ENCODE measurements at regions not wholly inside any gene's neighbourhood (a gene's known extent, or its start where the extent isn't known, plus 50 kb on each side); places are given as distances from the start of the nearest gene placed in this dataset.
"Not testable (repeated sequence)": the region's sequence is repeated elsewhere in the genome, so short reads cannot be mapped to it uniquely, and the experiment has no call there.

GRCh38 chr15:31681529-31682259, 348.6 kb upstream of the CHRNA7 start:
- not testable (repeated sequence) for DNase-seq (ENCODE audit: low read depth)

GRCh38 chr15:31687088-31687487, 343.2 kb upstream of the CHRNA7 start:
- not testable (repeated sequence) for DNase-seq (ENCODE audit: low read depth)

- DNase-seq (ENCODE audit: low read depth), result not testable (repeated sequence)
These were observed 333.8 kb upstream of the CHRNA7 start for GRCh38 chr15:31696509-31696908.

GRCh38 chr15:31705076-31705678, 325.1 kb upstream of the CHRNA7 start:
- not testable (repeated sequence) for DNase-seq (ENCODE audit: low read depth)

GRCh38 chr15:31707944-31708702, 322.2 kb upstream of the CHRNA7 start:
- not testable (repeated sequence) for DNase-seq (ENCODE audit: low read depth)

GRCh38 chr15:31708703-31709327, 321.5 kb upstream of the CHRNA7 start:
- not testable (repeated sequence) for DNase-seq (ENCODE audit: low read depth)

GRCh38 chr15:31709479-31709878, 320.8 kb upstream of the CHRNA7 start:
- DNase-seq (ENCODE audit: low read depth), result not testable (repeated sequence)

GRCh38 chr15:31710806-31711205, 319.5 kb upstream of the CHRNA7 start:
- DNase-seq (ENCODE audit: low read depth), result not testable (repeated sequence)

GRCh38 chr15:31715208-31715607, 315.1 kb upstream of the CHRNA7 start:
- not testable (repeated sequence) for DNase-seq (ENCODE audit: low read depth)

GRCh38 chr15:31718625-31719024, 311.7 kb upstream of the CHRNA7 start:
- not testable (repeated sequence) for DNase-seq (ENCODE audit: low read depth)

GRCh38 chr15:31719396-31720022, 310.8 kb upstream of the CHRNA7 start:
- DNase-seq (ENCODE audit: low read depth), result not testable (repeated sequence)

- not testable (repeated sequence) for DNase-seq (ENCODE audit: low read depth)
These were observed 307.3 kb upstream of the CHRNA7 start for GRCh38 chr15:31723019-31723418.

GRCh38 chr15:31724903-31725302, 305.4 kb upstream of the CHRNA7 start:
- DNase-seq (ENCODE audit: low read depth), result not testable (repeated sequence)

GRCh38 chr15:31725619-31726018, 304.7 kb upstream of the CHRNA7 start:
- not testable (repeated sequence) for DNase-seq (ENCODE audit: low read depth)

- no peak for DNase-seq (ENCODE audit: low read depth)
These were observed 302.7 kb upstream of the CHRNA7 start for GRCh38 chr15:31727612-31728011.

GRCh38 chr15:31732726-31733125, 297.6 kb upstream of the CHRNA7 start:
- no peak for DNase-seq (ENCODE audit: low read depth)

- no peak for DNase-seq (ENCODE audit: low read depth)
These were observed 296.9 kb upstream of the CHRNA7 start for GRCh38 chr15:31733424-31733823.

GRCh38 chr15:31740203-31740602, 290.1 kb upstream of the CHRNA7 start:
- DNase-seq (ENCODE audit: low read depth), result no peak

- DNase-seq (ENCODE audit: low read depth), result no peak
These were observed 284.5 kb upstream of the CHRNA7 start for GRCh38 chr15:31745841-31746240.

- DNase-seq (ENCODE audit: low read depth), result no peak
These were observed 278.1 kb upstream of the CHRNA7 start for GRCh38 chr15:31752065-31752762.

- DNase-seq (ENCODE audit: low read depth), result no peak
These were observed 277.4 kb upstream of the CHRNA7 start for GRCh38 chr15:31752905-31753304.

Measured in stimulated activated CD8-positive, alpha-beta memory T cell treated with anti-CD3 and anti-CD28 coated beads, Interleukin-12 subunit alpha, Interleukin-12 subunit beta, amount 100 ng/mL, for 4 hours (primary cell).